ENCODE measurements at regions not wholly inside any gene's neighbourhood (a gene's known extent, or its start where the extent isn't known, plus 50 kb on each side); places are given as distances from the start of the nearest gene placed in this dataset.

DNA sequence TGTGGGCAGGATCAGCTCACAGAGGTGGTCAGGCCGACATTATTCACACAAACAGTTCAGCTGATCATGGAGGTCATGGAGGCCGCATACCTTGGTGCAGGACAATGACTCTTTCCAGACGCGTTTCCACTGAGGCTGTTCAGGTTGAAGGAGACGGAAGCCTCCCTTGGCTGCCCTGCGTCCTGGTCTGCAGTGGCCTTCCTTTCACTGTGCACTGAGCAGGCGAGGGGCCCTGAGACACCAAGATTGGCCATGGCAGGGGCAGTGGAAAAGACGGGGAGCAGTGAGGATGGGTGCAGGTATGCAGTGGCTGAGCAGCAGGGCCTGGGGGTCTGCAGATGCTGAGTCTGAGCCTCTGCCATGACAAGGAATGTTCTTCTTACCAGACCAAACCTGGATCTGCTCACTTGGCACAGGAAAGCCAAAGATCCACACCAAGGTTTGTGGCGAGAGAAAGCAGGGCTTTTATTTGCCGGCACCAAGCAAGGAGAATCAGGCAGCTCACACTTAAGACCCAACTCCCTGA, 263.3 kb downstream of the GLRX3 start:
- ATAC-seq = no peak
- Mint-ChIP-seq H3K4me3 (no peak overlapping the region), H3K4me1 (no peaks in the 10 kb centered on the region), H3K36me3 (no peaks in the 10 kb centered on the region), H3K27ac (no peak overlapping the region), H3K27me3 (no peaks in the 10 kb centered on the region), H3K9me3 (ENCODE audit: low read depth) (peaks cover 8% of the 10 kb centered on the region)
- CTCF ChIA-PET = no interaction called here
- DNase-seq = no peak

DNA sequence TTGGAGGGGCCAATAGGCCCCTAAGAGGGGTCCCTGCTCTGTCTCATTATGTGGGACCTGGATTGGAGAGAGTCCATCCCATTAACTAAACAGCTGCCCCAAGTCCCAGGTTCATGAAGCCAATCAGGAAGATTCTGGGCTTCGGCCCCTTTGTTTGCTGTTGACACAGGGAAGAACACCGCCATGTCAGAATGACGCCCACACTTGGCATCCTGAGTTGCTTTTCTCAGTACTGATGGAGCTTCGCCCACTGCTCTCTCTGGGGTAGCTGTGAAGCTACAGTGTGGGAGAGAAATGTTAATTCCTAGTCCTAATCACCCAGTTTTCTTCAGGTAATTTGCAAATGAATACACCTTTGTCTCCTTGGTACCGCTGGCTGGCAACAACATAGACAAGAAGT, 264.7 kb downstream of the GLRX3 start:
- Mint-ChIP-seq H3K27me3 (no peaks in the 10 kb centered on the region), H3K4me3 (no peak overlapping the region), H3K27ac (no peak overlapping the region), H3K9me3 (ENCODE audit: low read depth) (peaks cover 5% of the 10 kb centered on the region), H3K36me3 (no peaks in the 10 kb centered on the region), H3K4me1 (no peaks in the 10 kb centered on the region)
- no peak for ATAC-seq
- CTCF ChIA-PET = no interaction called here
- DNase-seq = no peak

DNA sequence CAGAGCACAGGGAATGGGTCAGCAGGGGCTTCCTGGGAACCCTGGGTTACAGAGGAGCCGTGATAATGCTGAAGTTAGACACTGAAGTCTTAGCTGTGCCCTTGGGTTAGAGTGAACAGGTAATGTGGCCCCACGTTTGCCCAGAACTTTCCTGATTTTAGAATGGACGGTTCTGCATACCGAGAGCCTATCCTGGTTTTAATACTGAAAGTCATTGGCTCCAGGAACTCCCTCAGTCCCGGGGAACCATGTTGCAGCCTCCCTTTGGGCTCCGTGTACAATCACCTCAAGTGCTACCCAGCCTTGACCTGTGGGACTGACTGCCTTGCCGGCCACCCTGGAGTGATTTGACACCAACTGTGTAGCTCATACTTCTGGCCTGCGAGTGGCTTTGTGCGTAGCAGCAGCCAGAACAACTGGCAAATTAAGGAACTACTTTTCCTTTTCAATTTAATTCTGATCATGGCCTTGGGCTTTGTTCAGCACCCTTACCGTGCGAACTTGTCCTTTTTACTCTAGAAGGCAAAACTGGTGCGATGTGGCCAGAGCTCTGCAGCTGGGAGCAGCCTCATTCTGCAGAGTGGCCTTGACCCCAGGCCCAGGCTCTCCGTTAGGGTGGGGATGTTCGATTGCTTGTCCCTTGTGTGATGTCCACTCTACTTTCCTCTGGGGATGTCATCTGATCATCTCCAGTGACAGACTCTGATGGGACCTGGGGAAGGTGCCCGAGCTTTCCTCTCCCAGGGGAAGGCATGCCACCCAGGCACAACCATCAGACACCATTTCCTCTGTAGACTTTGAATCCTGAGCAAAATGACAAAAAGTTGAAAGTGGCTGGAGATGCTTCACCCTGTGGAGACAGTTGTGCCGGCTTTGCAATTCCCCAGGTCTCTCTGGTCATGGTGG, 265.9 kb downstream of the GLRX3 start:
- CTCF ChIA-PET = no interaction called here
- Mint-ChIP-seq H3K4me3 (no peak overlapping the region), H3K36me3 (no peaks in the 10 kb centered on the region), H3K27ac (no peak overlapping the region), H3K9me3 (ENCODE audit: low read depth) (no peaks in the 10 kb centered on the region), H3K4me1 (no peaks in the 10 kb centered on the region), H3K27me3 (no peaks in the 10 kb centered on the region)
- DNase-seq (no peak), ATAC-seq (no peak)

DNA sequence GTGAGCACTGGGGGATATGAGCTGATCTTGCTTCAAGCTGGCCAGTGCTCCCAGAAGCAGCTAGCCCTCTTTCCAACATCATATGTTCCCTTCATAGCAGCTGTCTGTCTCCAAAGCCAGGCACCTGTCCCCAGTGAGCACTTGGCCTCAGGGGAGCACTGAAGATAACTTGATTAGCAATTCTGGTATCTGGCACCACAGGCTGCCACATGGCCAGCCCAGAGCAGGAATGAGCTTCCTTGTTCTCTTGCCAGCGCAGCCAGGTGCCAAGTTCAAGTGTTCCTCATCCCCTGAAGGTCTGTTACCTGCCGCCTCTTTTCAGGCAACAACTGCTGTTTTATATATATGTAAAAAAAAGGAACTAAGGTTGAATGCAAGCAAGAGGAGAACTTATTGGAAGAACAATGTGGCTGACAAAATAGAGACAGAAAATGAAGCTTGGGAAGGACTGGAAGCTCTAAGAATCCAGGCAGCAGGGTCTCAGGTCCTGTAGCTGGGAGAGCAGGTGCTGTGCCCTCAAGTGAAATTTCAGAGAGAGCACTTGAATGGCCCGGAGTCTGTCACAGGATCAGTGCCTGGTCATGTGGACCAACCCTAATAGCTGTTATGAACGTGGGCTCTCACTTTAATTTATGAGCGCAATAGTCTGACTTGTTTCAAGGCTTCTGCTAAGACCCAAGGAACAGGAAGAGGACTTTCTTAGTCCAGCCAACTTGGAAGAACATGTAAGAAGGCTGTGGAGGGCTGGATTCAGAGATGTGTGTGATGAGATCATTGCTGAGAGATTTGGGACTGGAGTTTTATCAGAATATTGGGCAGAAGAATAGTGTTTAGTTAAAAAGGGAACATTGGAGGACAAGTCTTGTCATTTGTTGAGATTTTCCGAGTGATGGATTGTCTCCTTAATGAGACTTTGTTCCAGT, 267.2 kb downstream of the GLRX3 start:
- Mint-ChIP-seq H3K4me3 (no peak overlapping the region), H3K27ac (no peak overlapping the region), H3K4me1 (no peaks in the 10 kb centered on the region), H3K9me3 (ENCODE audit: low read depth) (no peaks in the 10 kb centered on the region), H3K36me3 (no peaks in the 10 kb centered on the region), H3K27me3 (no peaks in the 10 kb centered on the region)
- ATAC-seq = no peak
- no peak for DNase-seq
- CTCF ChIA-PET = no interaction called here

DNA sequence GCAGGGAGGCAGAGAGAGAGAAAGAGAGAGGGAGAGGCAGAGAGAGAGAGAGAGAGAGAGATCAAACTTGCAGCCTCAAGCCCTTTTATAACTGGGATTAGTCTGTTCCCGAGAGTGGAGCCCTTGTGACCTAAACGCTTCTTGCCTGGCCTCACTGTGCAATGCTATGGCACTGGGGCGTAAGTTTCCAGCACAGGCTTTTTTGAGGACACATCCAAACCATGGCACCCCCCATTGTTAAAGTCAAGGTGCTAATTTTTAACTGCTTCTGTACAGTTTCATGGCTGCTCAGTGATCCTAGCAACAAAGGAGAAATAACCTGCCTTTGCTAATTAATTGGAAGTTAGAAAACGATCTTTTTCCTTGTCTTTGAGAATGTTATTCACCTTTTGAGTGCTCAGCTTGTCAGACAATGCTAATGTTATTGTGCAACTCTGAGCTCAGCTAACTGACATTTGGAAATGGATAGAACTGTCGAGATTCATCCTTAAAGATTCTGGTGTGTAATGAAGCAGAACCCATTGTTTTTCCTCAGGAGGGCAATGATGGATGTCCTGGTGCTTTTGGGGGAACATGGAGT, 268.4 kb downstream of the GLRX3 start:
- H3K4me3 Mint-ChIP-seq = no peak overlapping the region

DNA sequence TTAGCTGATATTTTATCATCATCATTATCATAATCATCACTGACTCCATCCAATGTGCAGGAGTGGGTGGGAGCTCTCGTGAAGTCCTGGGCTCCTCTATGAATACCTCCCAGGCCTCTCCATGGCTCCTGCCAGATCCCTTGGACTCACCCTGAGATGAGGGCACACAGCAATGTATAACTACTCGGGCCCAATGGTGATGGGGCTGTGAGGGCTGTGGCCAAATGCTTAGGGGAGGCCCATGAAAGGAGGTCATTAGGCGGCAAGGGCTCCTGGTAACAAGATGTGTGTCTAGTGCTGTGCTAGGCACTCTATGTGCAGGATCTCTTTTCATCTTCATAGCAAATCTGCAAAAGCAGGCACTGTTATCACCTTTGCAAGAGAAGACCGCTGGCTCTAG, 270.9 kb downstream of the GLRX3 start:
- no peaks in the 10 kb centered on the region for H3K9me3 Mint-ChIP-seq (ENCODE audit: low read depth)
- H3K4me3 Mint-ChIP-seq = no peak overlapping the region
- no peak for ATAC-seq
- no peaks in the 10 kb centered on the region for H3K27me3 Mint-ChIP-seq
- CTCF ChIA-PET = no interaction called here
- no peaks in the 10 kb centered on the region for H3K36me3 Mint-ChIP-seq
- DNase-seq = no peak
- no peaks in the 10 kb centered on the region for H3K4me1 Mint-ChIP-seq
- no peak overlapping the region for H3K27ac Mint-ChIP-seq

More for the DNA sequence above, 268.4 kb downstream of the GLRX3 start:
- Mint-ChIP-seq H3K4me1 (no peaks in the 10 kb centered on the region), H3K27me3 (no peaks in the 10 kb centered on the region), H3K9me3 (ENCODE audit: low read depth) (no peaks in the 10 kb centered on the region), H3K27ac (no peak overlapping the region), H3K36me3 (no peaks in the 10 kb centered on the region)
- ATAC-seq (no peak), DNase-seq (no peak)
- CTCF ChIA-PET = no interaction called here

DNA sequence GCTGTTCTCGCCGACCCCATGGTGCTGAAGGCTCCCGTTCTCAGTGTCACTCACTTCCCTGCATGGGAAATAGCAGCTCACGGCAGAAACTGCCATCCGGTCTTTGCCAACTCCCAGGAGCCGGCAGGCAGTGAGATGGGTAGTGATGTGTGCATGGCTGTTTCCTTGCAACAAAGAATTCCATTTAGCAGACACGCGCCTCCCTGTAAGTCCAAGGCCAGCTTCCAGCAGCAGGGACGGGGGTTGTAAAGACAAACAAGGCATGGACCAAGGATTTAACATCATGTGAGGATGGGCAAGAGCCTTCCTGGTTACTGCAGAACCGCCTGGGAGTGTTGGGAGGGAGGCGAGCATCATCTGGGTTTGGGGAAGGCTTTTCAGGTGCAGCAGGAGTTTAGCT, 273.1 kb downstream of the GLRX3 start:
- Mint-ChIP-seq H3K9me3 (ENCODE audit: low read depth) (no peaks in the 10 kb centered on the region), H3K36me3 (no peaks in the 10 kb centered on the region), H3K4me1 (no peaks in the 10 kb centered on the region), H3K4me3 (no peak overlapping the region), H3K27ac (no peak overlapping the region), H3K27me3 (no peaks in the 10 kb centered on the region)
- ATAC-seq = no peak
- CTCF ChIA-PET = no interaction called here
- no peak for DNase-seq

DNA sequence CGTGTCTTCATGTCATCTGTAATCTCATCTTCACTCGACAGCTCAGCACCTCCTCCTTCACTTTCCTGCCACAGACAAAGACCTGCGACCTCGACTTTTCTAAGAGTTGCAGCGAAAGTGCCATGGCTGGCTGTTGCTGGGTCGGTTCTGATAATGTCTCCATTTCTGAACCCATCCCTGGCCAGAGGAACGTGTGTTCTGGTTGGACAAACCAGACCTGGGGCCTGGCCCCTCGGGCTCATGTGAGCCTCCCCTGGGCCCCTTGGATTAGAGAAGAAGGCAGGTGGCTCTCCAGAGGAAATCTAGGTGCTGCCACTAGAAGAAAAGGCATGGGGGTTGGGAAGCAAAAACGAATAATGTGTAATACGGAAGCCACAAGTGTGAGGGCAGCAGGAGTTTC, 273.7 kb downstream of the GLRX3 start:
- Mint-ChIP-seq H3K4me1 (no peaks in the 10 kb centered on the region), H3K9me3 (ENCODE audit: low read depth) (no peaks in the 10 kb centered on the region), H3K4me3 (no peak overlapping the region), H3K36me3 (no peaks in the 10 kb centered on the region), H3K27me3 (no peaks in the 10 kb centered on the region), H3K27ac (no peak overlapping the region)
- ATAC-seq (no peak), DNase-seq (no peak)
- CTCF ChIA-PET = no interaction called here

DNA sequence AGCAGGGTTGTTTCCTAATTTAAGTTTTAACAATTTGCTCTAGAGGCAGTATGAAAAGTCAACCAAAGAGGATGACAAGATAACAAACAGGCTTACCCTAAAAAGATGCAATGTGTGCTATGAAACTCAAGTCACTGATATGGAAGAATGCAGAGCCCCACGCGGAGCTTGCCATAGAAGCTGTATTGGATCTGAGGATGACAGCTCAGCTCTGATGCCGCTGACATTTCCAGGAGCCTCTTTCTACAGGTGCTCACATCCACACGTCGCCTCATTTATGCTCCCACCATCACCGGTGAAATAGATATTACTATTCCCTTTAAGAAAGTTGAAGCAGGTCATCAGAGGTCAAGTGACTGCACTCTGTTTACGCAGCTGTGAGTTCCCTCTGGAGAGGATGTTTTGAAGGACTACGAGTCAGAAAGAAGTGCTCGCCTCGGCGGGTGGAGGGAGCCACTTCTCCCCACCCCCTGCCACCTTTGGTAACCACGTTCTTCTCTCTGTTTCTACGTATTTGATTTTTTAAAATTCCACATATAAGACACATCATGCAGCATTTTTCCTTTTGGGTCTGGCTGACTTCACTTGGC, 275.4 kb downstream of the GLRX3 start:
- Mint-ChIP-seq H3K4me1 (no peaks in the 10 kb centered on the region), H3K27me3 (no peaks in the 10 kb centered on the region), H3K4me3 (no peak overlapping the region), H3K36me3 (no peaks in the 10 kb centered on the region), H3K9me3 (ENCODE audit: low read depth) (no peaks in the 10 kb centered on the region), H3K27ac (no peak overlapping the region)
- ATAC-seq = no peak
- DNase-seq = no peak
- CTCF ChIA-PET = no interaction called here

DNA sequence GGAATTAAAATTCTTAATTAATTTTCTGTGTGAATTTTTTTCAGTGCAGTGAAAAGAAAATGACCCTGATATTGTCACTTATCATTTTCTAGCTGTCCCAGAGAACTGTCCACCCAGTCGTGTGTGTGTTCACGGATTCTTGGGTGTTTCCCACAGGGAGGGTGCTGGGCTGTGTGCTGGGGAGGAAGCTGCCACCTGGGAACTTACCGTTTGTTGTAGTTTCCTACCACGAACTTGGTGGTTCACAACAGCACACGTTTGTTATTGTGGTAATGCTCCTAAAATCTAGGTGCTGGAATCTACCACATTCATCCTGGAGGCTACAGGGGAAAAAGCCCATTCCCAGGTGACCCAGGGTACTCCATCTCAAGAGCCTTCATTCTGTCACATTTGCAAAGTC, 276.1 kb downstream of the GLRX3 start:
- ATAC-seq = no peak

DNA sequence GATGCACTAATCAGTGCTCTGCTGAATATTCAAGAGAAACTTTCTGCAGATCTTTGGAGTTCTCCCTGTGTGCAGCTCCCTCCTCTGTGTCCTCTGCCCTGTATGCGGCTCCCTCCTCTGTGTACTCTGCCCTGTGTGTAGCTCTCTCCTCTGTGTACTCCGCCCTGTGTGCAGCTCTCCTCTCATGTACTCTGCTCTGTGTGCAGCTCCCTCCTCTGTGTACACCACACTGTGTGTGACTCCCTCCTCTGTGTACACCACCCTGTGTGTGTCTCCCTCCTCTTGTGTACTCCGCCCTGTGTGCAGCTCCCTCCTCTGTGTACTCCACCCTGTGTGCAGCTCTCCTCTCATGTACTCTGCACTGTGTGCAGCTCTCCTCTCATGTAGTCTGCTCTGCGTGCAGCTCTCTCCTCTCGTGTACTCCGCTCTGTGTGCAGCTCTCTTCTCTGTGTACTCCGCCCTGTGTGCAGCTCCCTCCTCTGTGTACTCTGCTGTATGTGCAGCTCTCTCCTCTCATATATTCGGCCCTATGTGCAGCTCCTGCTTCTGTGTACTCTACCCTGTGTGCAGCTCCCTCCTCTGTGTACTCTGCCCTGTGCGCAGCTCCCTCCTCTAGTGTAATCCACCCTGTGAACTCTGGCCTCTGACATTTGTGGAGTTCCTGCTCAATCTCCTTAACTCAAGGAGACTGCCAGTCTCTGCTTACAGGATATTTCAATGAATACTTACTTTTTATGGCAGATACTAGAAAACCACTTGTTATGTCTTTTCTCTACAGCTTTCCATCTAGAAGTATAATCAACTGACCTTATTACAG, 280.4 kb downstream of the GLRX3 start:
- H3K36me3 Mint-ChIP-seq = no peaks in the 10 kb centered on the region
- H3K9me3 Mint-ChIP-seq (ENCODE audit: low read depth) = no peaks in the 10 kb centered on the region
- H3K4me3 Mint-ChIP-seq = no peak overlapping the region
- no peak for ATAC-seq
- no peaks in the 10 kb centered on the region for H3K27me3 Mint-ChIP-seq
- no peak overlapping the region for H3K27ac Mint-ChIP-seq
- DNase-seq = no peak
- CTCF ChIA-PET = no interaction called here
- H3K4me1 Mint-ChIP-seq = no peaks in the 10 kb centered on the region

More for the DNA sequence above, 276.1 kb downstream of the GLRX3 start:
- H3K27ac Mint-ChIP-seq = no peak overlapping the region
- H3K27me3 Mint-ChIP-seq = no peaks in the 10 kb centered on the region
- H3K4me1 Mint-ChIP-seq = no peaks in the 10 kb centered on the region
- no peak for DNase-seq
- no peak overlapping the region for H3K4me3 Mint-ChIP-seq
- no peaks in the 10 kb centered on the region for H3K36me3 Mint-ChIP-seq
- CTCF ChIA-PET = no interaction called here
- no peaks in the 10 kb centered on the region for H3K9me3 Mint-ChIP-seq (ENCODE audit: low read depth)

DNA sequence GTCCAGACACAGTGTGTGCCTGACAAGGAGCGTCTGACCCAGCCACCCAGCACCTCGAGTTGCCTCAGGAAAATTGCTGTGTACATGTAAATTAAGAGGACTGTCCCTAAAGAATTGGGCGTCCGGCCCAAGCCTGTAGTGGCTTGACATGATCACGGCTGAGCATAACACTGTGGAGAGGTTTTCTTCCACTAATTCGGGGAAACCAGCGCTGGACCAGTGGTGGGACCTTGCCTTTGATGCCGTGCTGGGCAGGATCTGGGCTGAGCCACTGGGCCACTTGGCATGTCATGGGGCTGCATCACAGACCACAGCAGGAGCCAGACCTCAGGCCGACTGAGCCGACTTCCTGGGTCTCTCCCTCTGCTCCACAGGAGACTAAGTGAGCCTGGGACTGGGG, 282.5 kb downstream of the GLRX3 start:
- Mint-ChIP-seq H3K4me3 (no peak overlapping the region), H3K9me3 (ENCODE audit: low read depth) (no peaks in the 10 kb centered on the region), H3K36me3 (no peaks in the 10 kb centered on the region), H3K27me3 (no peaks in the 10 kb centered on the region), H3K27ac (no peak overlapping the region), H3K4me1 (no peaks in the 10 kb centered on the region)
- ATAC-seq = no peak
- DNase-seq = no peak
- CTCF ChIA-PET = no interaction called here

DNA sequence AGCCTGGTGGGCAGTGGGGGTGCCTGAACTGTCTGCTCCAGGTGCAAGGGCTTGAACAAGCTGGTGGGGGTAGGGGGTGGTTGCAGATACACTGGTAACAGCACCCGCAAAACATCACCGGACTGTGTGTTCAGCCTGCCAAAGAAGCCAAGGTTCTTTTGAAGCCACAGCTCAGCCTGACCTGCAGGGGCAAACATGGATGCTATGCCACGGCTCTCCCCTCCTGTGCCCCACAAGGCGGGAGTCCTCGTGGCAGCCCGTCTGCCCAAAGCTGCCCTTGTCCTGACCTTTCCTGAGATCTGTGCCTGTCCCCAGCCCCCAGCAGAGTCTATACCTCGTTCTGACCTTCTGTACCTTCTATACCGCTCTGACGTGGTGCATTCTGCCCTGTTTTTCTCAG, 285.7 kb downstream of the GLRX3 start:
- DNase-seq (no peak), ATAC-seq (no peak)
- Mint-ChIP-seq H3K36me3 (no peaks in the 10 kb centered on the region), H3K27me3 (no peaks in the 10 kb centered on the region), H3K27ac (no peak overlapping the region), H3K4me3 (no peak overlapping the region), H3K9me3 (ENCODE audit: low read depth) (no peaks in the 10 kb centered on the region), H3K4me1 (no peaks in the 10 kb centered on the region)
- CTCF ChIA-PET = no interaction called here

Measured in activated CD8-positive, alpha-beta memory T cell treated with anti-CD3 and anti-CD28 coated beads, Interleukin-2, amount 10 ng/mL, durations not matched to agents 7 days and 5 days (primary cell).